AG09319 (cell line): ENCODE measurements at regions not wholly inside any gene's neighbourhood (a gene's known extent, or its start where the extent isn't known, plus 50 kb on each side); places are given as distances from the start of the nearest gene placed in this dataset.

Experiments
- DNase-seq: peaks from one replicate; pipeline ENCODE4 v3.0.0-alpha.2; 2010; ENCODE audit warnings: low read depth; ENCODE audit errors: extremely low read depth
- CTCF ChIP-seq: IDR thresholded peaks from 2 replicates; pipeline ENCODE4 v1.5.1; 2011; ENCODE audit warnings: low read depth, mild to moderate bottlenecking, inconsistent platforms, low read length, moderate library complexity

- TF ChIP-seq CTCF = no peak
- DNase-seq = no peak
Observed at GRCh38 chr1:72930528-72930927, 648.2 kb upstream of the NEGR1 start.

- no peak for DNase-seq
- TF ChIP-seq CTCF = no peak
Observed at GRCh38 chr1:72918940-72919339, 636.6 kb upstream of the NEGR1 start.

- no peak for DNase-seq
Observed at GRCh38 chr1:72917920-72918319, 635.6 kb upstream of the NEGR1 start.

GRCh38 chr1:72915581-72915980, 633.2 kb upstream of the NEGR1 start:
- no peak for DNase-seq
- TF ChIP-seq CTCF = no peak

More at GRCh38 chr1:72917920-72918319, 635.6 kb upstream of the NEGR1 start:
- no peak for TF ChIP-seq CTCF

- DNase-seq = no peak
- TF ChIP-seq CTCF = no peak
Observed at GRCh38 chr1:72911656-72912055, 629.3 kb upstream of the NEGR1 start.

GRCh38 chr1:72896256-72896655, 613.9 kb upstream of the NEGR1 start:
- no peak for DNase-seq
- no peak for TF ChIP-seq CTCF

- DNase-seq = no peak
- TF ChIP-seq CTCF = no peak
Observed at GRCh38 chr1:72892461-72892860, 610.1 kb upstream of the NEGR1 start.
